Activated CD8-positive, alpha-beta memory T cell treated with anti-CD3 and anti-CD28 coated beads for 48 hours (primary cell): ENCODE measurements at regions not wholly inside any gene's neighbourhood (a gene's known extent, or its start where the extent isn't known, plus 50 kb on each side); places are given as distances from the start of the nearest gene placed in this dataset.

Experiments
- DNase-seq, 3 experiments: peaks; one replicate each; pipeline ENCODE4 v3.0.0-alpha.2; 2020; ENCODE audit warnings: low read depth in 2 of 3, low spot score in 2 of 3

GRCh38 chr20:40925829-40926510 lies 102.7 kb upstream of the TOP1 start:
- DNase-seq: no peak

- DNase-seq: no peak
Measured at GRCh38 chr20:40926928-40927327, 101.7 kb upstream of the TOP1 start.

DNA sequence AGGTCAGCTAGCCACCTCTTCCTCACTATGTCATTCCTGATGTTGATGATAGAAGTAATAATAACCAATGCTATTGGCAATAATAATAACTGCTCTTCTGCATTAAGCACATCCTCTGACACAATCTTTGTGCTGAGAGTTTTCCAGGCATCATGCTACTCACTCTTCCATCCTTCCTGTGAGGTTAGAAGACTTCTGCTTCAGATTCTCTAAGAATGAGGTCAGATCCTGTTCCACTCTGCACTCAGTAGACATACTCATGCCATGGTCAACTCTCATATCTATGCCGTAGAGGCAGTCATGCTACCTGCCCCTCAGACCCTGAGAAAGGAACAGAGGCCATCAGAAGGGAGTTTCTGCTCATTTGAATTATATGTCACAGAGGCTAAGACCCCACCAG lies 98.1 kb upstream of the TOP1 start:
- no peak for DNase-seq

- DNase-seq: no peak
Measured at GRCh38 chr20:40931410-40932044, 97.1 kb upstream of the TOP1 start.

- DNase-seq: no peak
Measured at GRCh38 chr20:40932436-40932835, 96.2 kb upstream of the TOP1 start.

- DNase-seq: no peak
Measured at GRCh38 chr20:40933758-40934157, 94.9 kb upstream of the TOP1 start.

GRCh38 chr20:40938020-40938419 lies 90.6 kb upstream of the TOP1 start:
- no peak for DNase-seq

GRCh38 chr20:40939667-40940066 lies 89.0 kb upstream of the TOP1 start:
- DNase-seq: no peak

GRCh38 chr20:40941133-40941610 lies 87.5 kb upstream of the TOP1 start:
- DNase-seq: no peak

DNA sequence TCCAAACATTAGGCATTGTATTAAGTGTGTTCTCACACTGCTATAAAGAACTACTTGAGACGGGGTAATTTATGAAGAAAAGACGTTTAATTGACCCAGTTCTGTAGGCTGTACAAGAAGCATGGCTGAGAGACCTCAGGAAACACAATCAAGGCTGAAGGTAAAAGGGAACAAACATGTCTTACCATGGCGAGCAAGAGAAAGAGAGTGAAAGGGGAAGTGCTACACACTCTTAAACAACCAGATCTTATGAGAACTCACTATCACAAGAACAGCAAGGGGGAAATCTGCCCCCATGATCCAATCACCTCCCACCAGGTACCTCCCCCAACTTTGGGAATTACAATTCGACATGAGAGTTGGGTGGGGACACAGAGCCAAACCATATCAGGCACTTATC lies 86.6 kb upstream of the TOP1 start:
- DNase-seq: no peak

DNA sequence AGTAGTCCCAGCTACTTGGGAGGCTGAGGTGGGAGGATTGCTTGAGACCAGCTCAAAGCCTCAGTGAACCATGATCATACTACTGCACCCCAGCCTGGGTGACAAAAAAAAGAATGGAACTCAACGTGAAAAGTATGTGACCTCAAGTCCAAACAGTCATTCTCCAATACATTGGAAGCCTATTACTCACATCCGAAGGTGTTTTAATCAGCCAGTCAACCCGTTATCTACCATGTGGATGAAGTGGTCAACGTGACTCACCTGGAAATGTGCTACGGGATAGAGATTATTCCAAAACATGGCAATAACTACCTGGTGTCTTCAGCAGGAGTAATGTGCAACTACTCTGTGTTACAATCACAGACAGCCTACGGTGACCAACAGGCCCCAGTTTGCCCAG lies 85.8 kb upstream of the TOP1 start:
- DNase-seq: no peak

DNA sequence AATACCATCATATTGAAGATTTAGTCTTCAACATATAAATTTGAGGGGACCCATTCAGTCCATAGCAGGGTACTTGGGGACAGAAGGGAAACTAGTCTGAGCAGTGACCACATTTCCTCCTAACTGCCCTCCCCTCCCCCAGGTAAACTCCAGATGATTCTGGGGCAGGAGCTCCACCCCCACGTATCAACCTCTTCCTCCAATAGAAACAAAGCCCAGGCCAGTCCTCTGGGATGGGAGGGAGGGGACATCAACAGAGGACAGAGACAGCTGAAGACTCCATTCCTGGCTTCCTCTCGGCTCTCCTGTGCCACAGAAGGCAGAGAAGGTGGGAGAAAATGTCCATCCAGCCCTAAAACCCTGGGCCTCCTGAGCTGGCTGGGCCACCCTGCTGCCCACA lies 85.0 kb upstream of the TOP1 start:
- DNase-seq: no peak

- no peak for DNase-seq
Measured at GRCh38 chr20:40945189-40945588, 83.4 kb upstream of the TOP1 start.

- DNase-seq: no peak
Measured at GRCh38 chr20:40945754-40946450, 82.7 kb upstream of the TOP1 start.

- DNase-seq: no peak
Measured at GRCh38 chr20:40946451-40946850, 82.2 kb upstream of the TOP1 start.

DNA sequence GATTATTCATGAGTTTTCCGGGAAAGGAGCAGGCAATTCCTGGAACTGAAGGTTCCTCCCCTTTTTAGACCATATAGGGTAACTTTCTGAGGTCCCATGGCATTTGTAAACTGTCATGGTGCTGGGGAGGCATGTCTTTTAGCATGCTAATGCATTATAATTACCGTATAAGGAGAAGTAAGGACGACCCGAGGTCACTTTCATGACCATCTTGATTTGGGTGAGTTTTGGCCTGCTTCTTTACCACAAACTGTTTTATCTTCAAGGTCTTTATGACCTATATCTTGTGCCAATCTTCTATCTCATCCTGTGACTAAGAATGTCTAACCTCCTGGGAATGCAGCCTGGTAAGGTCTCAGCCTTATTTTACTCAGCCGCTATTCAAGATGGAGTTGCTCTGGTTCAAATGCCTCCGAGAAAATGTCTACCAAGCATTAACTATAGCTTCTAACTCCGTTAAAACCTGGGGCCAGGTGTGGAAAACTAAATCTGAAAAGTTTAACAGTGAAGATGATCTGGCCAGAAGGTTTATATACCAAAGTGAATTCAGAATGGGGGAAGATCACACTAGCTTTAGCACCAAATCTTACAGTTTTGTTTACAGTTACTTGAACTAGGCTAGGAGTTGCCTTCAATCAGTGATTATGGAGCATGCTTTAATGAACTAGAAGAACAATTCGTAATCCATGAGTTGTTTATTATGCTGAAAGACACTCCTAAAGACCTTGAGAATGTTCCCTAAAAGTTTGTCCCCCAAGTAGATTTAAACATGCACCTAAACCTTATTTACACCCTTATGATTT lies 80.0 kb upstream of the TOP1 start:
- DNase-seq: no peak

DNA sequence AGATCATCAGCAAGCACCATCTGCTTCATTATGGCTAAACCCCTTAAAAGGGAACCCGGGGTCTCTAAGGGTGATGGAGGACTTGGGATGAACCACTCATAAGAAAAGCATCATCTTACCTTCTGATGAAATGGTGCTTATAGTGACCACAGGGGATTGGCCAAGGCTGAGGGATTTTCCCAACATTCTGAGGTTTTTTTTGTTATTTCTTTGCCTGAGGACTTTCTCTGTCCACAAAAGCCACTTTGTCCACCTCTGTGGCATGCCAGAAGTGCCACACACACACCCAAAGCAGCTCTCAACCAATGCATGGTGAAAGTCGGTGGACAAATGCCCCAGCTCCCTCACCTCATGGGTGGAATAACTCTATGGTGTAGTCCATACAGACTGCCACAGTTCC lies 79.3 kb upstream of the TOP1 start:
- DNase-seq: no peak

GRCh38 chr20:40952136-40952535 lies 76.5 kb upstream of the TOP1 start:
- DNase-seq: no peak

DNA sequence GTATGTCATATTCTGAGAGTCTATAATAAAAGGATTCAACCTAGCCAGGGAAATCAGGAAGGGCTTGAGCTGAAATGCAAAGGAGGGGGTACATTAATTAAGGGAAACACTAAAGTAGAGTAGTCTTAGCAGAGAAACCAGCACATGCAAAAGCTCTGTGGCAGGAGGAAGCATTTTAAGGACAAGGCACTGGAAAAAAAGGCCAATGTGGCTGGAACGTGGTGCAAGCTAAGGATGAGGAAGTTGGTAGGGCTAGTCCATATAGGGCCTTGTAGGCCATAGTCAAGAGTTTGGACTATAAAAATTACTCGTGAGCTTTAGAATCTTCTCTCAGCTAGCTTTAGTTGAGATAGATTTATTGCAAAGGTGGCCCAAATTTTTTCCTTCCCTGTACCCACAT lies 75.2 kb upstream of the TOP1 start:
- DNase-seq: no peak

DNA sequence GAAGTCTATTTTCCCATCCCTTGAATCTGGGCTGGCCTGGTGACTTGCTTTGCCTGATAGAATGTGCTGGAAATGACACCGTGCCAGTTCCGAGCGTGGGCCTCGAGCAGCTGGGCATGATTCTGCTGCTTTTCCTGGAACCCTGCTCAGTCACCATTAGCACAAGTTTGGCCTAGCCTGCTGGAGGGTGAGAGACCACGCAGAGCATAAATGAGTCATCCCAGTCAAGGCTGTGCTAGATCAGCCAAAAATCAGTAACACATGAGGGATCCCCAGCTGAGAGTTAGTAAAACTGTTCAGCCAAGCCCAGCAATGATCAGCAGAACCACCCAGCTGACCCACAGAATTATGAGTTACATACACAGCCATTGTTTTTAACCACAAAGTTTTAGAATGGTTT lies 74.8 kb upstream of the TOP1 start:
- no peak for DNase-seq

GRCh38 chr20:40954521-40955165 lies 74.0 kb upstream of the TOP1 start:
- DNase-seq: no peak
